ENCODE measurements at regions not wholly inside any gene's neighbourhood (a gene's known extent, or its start where the extent isn't known, plus 50 kb on each side); places are given as distances from the start of the nearest gene placed in this dataset.
A peak's percentile ranks its signal among the peaks of the same experiment; 100 is the strongest.
"Not testable (repeated sequence)": the region's sequence is repeated elsewhere in the genome, so short reads cannot be mapped to it uniquely, and the experiment has no call there.

GRCh38 chr7:34333925-34334324 lies 324.1 kb upstream of the NPSR1 start:
- FAIRE-seq: no peak

- FAIRE-seq: no peak
These were observed 320.9 kb upstream of the NPSR1 start for GRCh38 chr7:34337163-34337562.

- no peak for FAIRE-seq
These were observed 319.0 kb upstream of the NPSR1 start for GRCh38 chr7:34338961-34339526.

GRCh38 chr7:34341326-34341725 lies 316.7 kb upstream of the NPSR1 start:
- FAIRE-seq: no peak

- FAIRE-seq: no peak
These were observed 315.6 kb upstream of the NPSR1 start for GRCh38 chr7:34342387-34342786.

GRCh38 chr7:34343667-34344066 lies 314.4 kb upstream of the NPSR1 start:
- no peak for FAIRE-seq

- no peak for FAIRE-seq
These were observed 304.0 kb upstream of the NPSR1 start for GRCh38 chr7:34354011-34354410.

GRCh38 chr7:34354899-34355298 lies 303.1 kb upstream of the NPSR1 start:
- FAIRE-seq: no peak

GRCh38 chr7:34357068-34357467 lies 300.9 kb upstream of the NPSR1 start:
- FAIRE-seq: no peak

GRCh38 chr7:34357946-34358345 lies 300.1 kb upstream of the NPSR1 start:
- no peak for FAIRE-seq

GRCh38 chr7:34358578-34358977 lies 299.4 kb upstream of the NPSR1 start:
- not testable (repeated sequence) for FAIRE-seq

- no peak for FAIRE-seq
These were observed 296.3 kb upstream of the NPSR1 start for GRCh38 chr7:34361663-34362250.

- FAIRE-seq: no peak
These were observed 295.4 kb upstream of the NPSR1 start for GRCh38 chr7:34362621-34363020.

GRCh38 chr7:34364130-34364529 lies 293.9 kb upstream of the NPSR1 start:
- no peak for FAIRE-seq

GRCh38 chr7:34365011-34365410 lies 293.0 kb upstream of the NPSR1 start:
- no peak for FAIRE-seq

GRCh38 chr7:34365611-34366010 lies 292.4 kb upstream of the NPSR1 start:
- FAIRE-seq: no peak

- FAIRE-seq: peak; percentile 8
These were observed 286.1 kb upstream of the NPSR1 start for GRCh38 chr7:34371922-34372321.

- FAIRE-seq: no peak
These were observed 284.1 kb upstream of the NPSR1 start for GRCh38 chr7:34373940-34374339.

- no peak for FAIRE-seq
These were observed 275.7 kb upstream of the NPSR1 start for GRCh38 chr7:34382166-34382893.

GRCh38 chr7:34385384-34385783 lies 272.6 kb upstream of the NPSR1 start:
- no peak for FAIRE-seq

- no peak for FAIRE-seq
These were observed 268.5 kb upstream of the NPSR1 start for GRCh38 chr7:34389332-34390078.

GRCh38 chr7:34390103-34390502 lies 267.9 kb upstream of the NPSR1 start:
- FAIRE-seq: no peak

- no peak for FAIRE-seq
These were observed 265.0 kb upstream of the NPSR1 start for GRCh38 chr7:34392972-34393371.

Data from endometrium (tissue), 2 donors.